ENCODE measurements at regions not wholly inside any gene's neighbourhood (a gene's known extent, or its start where the extent isn't known, plus 50 kb on each side); places are given as distances from the start of the nearest gene placed in this dataset.

GRCh38 chr5:103486739-103487138 lies 75.8 kb downstream of the NUDT12 start:
- Histone ChIP-seq H4K20me1 (replicated peaks; ENCODE audit: control insufficient read depth, extremely low read depth, insufficient read depth, low read length) (no peaks in the 10 kb centered on the region), H3K9me3 (replicated peaks; ENCODE audit: control insufficient read depth, insufficient read depth, low read length) (no peaks in the 10 kb centered on the region), H3K36me3 (ENCODE audit: control insufficient read depth in 2 of 2, extremely low read depth in 1 of 2, insufficient read depth in 2 of 2, low read length in 2 of 2) (no peaks in the 10 kb centered on the region), H2AFZ (ENCODE audit: low read depth, low read length) (no peak overlapping the region), H3K79me2 (ENCODE audit: control insufficient read depth, insufficient read depth, low read length) (no peaks in the 10 kb centered on the region), H3K9me1 (replicated peaks; ENCODE audit: control insufficient read depth, extremely low read depth, insufficient read depth, low read length) (no peaks in the 10 kb centered on the region), H3K27me3 (ENCODE audit: control insufficient read depth in 2 of 2, insufficient read depth in 2 of 2, low read length in 2 of 2) (peaks cover 1 to 4% of the 10 kb centered on the region in 2 experiments), H3K4me3 (replicated peaks in 1 of 3; ENCODE audit: insufficient read depth in 1 of 3, low read depth in 1 of 3, low read length in 3 of 3) (no peak overlapping the region), H3K4me2 (ENCODE audit: insufficient read depth, low read length) (no peak overlapping the region), H3K4me1 (ENCODE audit: control insufficient read depth, extremely low read depth, insufficient read depth, low read length) (no peaks in the 10 kb centered on the region), H3K27ac (ENCODE audit: insufficient read depth, low read depth, low read length) (no peak overlapping the region), H3K9ac (replicated peaks; ENCODE audit: extremely low read depth, insufficient read depth, low read length) (no peak overlapping the region)
- CTCF ChIA-PET: interaction anchor here (1.3 to 3.7 kb wide), 2 partner anchors 9 to 262 kb away, joined by 4 to 16 read pairs; no protein-coding TSS in a partner anchor
- no TSS peak for BruUV-seq (replicated peaks)
- POLR2A ChIA-PET: no interaction called here
- DNase-seq (ENCODE audit: low read depth, low spot score): no peak
- dilution Hi-C loops (cut with MboI; ENCODE audit: extremely low pct_ligation_motif_present, low sequenced_read_pairs): no loop called here
- FAIRE-seq: no peak
- intact Hi-C loops (cut with micrococcal nuclease): no loop called here
- no peak for TF ChIP-seq EZH2 (IDR thresholded peaks at IDR 0.05; ENCODE audit: borderline replicate concordance, low read depth, low read length, severe bottlenecking)
- TF ChIP-seq MYC (IDR thresholded peaks at IDR 0.05; ENCODE audit: low read depth, low read length): no peak
- TF ChIP-seq GATA2 (IDR thresholded peaks at IDR 0.05; ENCODE audit: insufficient read depth, insufficient read length, low read depth, low read length): no peak
- TF ChIP-seq CTCF (IDR thresholded peaks at IDR 0.05; ENCODE audit: extremely low read depth in 1 of 2, insufficient read depth in 1 of 2, low read depth in 1 of 2, low read length in 2 of 2): no peak
- no peak for TF ChIP-seq FOS (IDR thresholded peaks at IDR 0.05; ENCODE audit: borderline replicate concordance, insufficient read depth, low read length)
- TF ChIP-seq JUN (IDR thresholded peaks at IDR 0.05; ENCODE audit: borderline replicate concordance, insufficient read depth, insufficient read length, low read depth): no peak
- no peak for TF ChIP-seq MAX (IDR thresholded peaks at IDR 0.05; ENCODE audit: insufficient read depth, insufficient read length)
- no peak for TF ChIP-seq POLR2AphosphoS5 (IDR thresholded peaks at IDR 0.05; ENCODE audit: insufficient read depth, low read depth, low read length)
- TF ChIP-seq POLR2A (IDR thresholded peaks at IDR 0.05; ENCODE audit: low read depth, low read length): no peak

Measured in endothelial cell of umbilical vein (primary cell).